ENCODE measurements at regions not wholly inside any gene's neighbourhood (a gene's known extent, or its start where the extent isn't known, plus 50 kb on each side); places are given as distances from the start of the nearest gene placed in this dataset.

DNA sequence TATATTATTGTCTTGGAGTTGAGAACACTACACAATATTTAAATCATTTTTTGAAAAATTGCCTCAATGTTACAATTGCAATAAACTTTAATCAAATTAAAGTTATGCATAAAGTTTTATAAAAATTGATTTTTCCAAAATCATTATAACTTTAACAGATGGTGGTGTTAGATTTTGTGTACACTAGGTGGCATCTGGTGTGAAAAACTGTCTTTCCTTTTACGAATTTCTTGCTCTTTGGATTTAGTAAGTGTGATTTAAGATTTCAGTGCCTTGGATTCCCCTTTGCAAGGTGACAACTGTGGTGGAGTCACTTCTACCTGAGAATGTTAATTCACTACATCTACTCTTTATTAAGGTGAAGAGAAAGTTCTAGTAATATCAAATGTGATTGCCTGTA, 91.6 kb downstream of the AREG start:
- peak; percentile 47 for TF ChIP-seq CTCF (conservative IDR thresholded peaks at IDR 0.05; ENCODE audit: low read depth, low read length)
- DNase-seq (ENCODE audit: low read depth) = no peak
- H3K4me3 ChIP-seq (ENCODE audit: low read length) = no peak overlapping the region

DNA sequence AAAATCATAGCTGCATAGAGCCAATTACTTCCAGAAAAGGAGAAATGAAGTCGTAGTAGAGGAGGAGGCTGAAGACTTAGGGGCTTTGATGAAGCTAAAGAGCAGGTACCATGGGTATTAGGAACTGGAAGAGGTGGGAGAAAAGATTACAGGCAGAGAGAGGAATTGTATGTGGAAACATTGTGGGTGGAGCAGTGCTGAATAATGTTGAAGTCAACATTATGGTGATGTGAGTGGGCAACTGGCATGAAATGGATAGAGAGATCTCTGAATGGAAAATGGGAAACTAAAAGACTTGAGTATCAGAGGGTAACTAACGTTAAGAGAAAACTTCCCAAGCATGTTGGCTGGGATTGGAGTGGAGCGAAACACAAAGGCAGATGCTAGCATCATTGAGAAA, 92.5 kb downstream of the AREG start:
- DNase-seq (ENCODE audit: low read depth) = no peak
- TF ChIP-seq CTCF (conservative IDR thresholded peaks at IDR 0.05; ENCODE audit: low read depth, low read length) = no peak
- no peak overlapping the region for H3K4me3 ChIP-seq (ENCODE audit: low read length)

GRCh38 chr4:74539044-74539790, 94.3 kb downstream of the AREG start:
- H3K4me3 ChIP-seq (ENCODE audit: low read length) = no peak overlapping the region
- TF ChIP-seq CTCF (conservative IDR thresholded peaks at IDR 0.05; ENCODE audit: low read depth, low read length) = no peak

GRCh38 chr4:74540193-74540592, 95.3 kb downstream of the AREG start:
- H3K4me3 ChIP-seq (ENCODE audit: low read length) = no peak overlapping the region
- no peak for TF ChIP-seq CTCF (conservative IDR thresholded peaks at IDR 0.05; ENCODE audit: low read depth, low read length)
- DNase-seq (ENCODE audit: low read depth) = no peak

More at GRCh38 chr4:74539044-74539790, 94.3 kb downstream of the AREG start:
- DNase-seq (ENCODE audit: low read depth) = no peak

GRCh38 chr4:74541667-74542066, 96.7 kb downstream of the AREG start:
- H3K4me3 ChIP-seq (ENCODE audit: low read length) = no peak overlapping the region
- no peak for TF ChIP-seq CTCF (conservative IDR thresholded peaks at IDR 0.05; ENCODE audit: low read depth, low read length)
- DNase-seq (ENCODE audit: low read depth) = no peak

GRCh38 chr4:74543231-74543781, 98.4 kb downstream of the AREG start:
- no peak for TF ChIP-seq CTCF (conservative IDR thresholded peaks at IDR 0.05; ENCODE audit: low read depth, low read length)
- H3K4me3 ChIP-seq (ENCODE audit: low read length) = no peak overlapping the region

DNA sequence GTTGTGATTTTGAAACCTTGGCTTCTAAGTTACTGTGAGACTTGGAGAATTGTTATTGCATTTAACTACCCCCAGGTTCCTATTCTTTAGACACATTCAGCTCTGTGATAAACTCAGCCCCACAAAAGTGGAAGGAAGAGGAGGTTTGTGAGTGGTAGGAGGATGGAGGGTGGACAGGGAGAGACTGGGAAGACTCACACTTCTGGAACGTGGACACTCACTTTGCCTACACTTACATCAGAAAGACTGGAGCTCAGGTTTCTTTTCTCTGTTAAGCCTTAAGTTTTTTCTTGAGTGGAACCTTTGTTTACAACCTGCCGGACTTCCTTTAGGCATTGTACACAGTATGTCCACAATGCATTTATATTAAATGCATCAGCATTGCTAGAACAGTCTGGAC, 99.0 kb downstream of the AREG start:
- DNase-seq (ENCODE audit: low read depth) = no peak
- H3K4me3 ChIP-seq (ENCODE audit: low read length) = no peak overlapping the region
- TF ChIP-seq CTCF (conservative IDR thresholded peaks at IDR 0.05; ENCODE audit: low read depth, low read length) = no peak

More at GRCh38 chr4:74543231-74543781, 98.4 kb downstream of the AREG start:
- DNase-seq (ENCODE audit: low read depth) = peak; percentile 62

All from retinal pigment epithelial cell (primary cell).